ENCODE measurements at regions not wholly inside any gene's neighbourhood (a gene's known extent, or its start where the extent isn't known, plus 50 kb on each side); places are given as distances from the start of the nearest gene placed in this dataset.

- no peak overlapping the region for H3K4me3 ChIP-seq (ENCODE audit: low read length)
- no peak for DNase-seq (ENCODE audit: low read depth)
- TF ChIP-seq CTCF (conservative IDR thresholded peaks at IDR 0.05; ENCODE audit: low read depth, low read length) = no peak
These were observed 143.0 kb downstream of the FGF9 start for GRCh38 chr13:21813844-21814243.

- no peak overlapping the region for H3K4me3 ChIP-seq (ENCODE audit: low read length)
- no peak for TF ChIP-seq CTCF (conservative IDR thresholded peaks at IDR 0.05; ENCODE audit: low read depth, low read length)
- no peak for DNase-seq (ENCODE audit: low read depth)
These were observed 143.7 kb downstream of the FGF9 start for GRCh38 chr13:21814604-21815003.

- no peak for TF ChIP-seq CTCF (conservative IDR thresholded peaks at IDR 0.05; ENCODE audit: low read depth, low read length)
- no peak overlapping the region for H3K4me3 ChIP-seq (ENCODE audit: low read length)
- DNase-seq (ENCODE audit: low read depth) = no peak
These were observed 147.0 kb downstream of the FGF9 start for GRCh38 chr13:21817878-21818277.

- no peak overlapping the region for H3K4me3 ChIP-seq (ENCODE audit: low read length)
- no peak for DNase-seq (ENCODE audit: low read depth)
- no peak for TF ChIP-seq CTCF (conservative IDR thresholded peaks at IDR 0.05; ENCODE audit: low read depth, low read length)
These were observed 151.2 kb downstream of the FGF9 start for GRCh38 chr13:21822029-21822428.

- DNase-seq (ENCODE audit: low read depth) = no peak
- TF ChIP-seq CTCF (conservative IDR thresholded peaks at IDR 0.05; ENCODE audit: low read depth, low read length) = no peak
- H3K4me3 ChIP-seq (ENCODE audit: low read length) = no peak overlapping the region
These were observed 152.5 kb downstream of the FGF9 start for GRCh38 chr13:21823416-21823815.

- no peak overlapping the region for H3K4me3 ChIP-seq (ENCODE audit: low read length)
- DNase-seq (ENCODE audit: low read depth) = no peak
- no peak for TF ChIP-seq CTCF (conservative IDR thresholded peaks at IDR 0.05; ENCODE audit: low read depth, low read length)
These were observed 153.1 kb downstream of the FGF9 start for GRCh38 chr13:21823949-21824348.

GRCh38 chr13:21825186-21825585 is 154.3 kb downstream of the FGF9 start:
- DNase-seq (ENCODE audit: low read depth) = no peak
- TF ChIP-seq CTCF (conservative IDR thresholded peaks at IDR 0.05; ENCODE audit: low read depth, low read length) = no peak
- no peak overlapping the region for H3K4me3 ChIP-seq (ENCODE audit: low read length)

Data from retinal pigment epithelial cell (primary cell).